SW 1271 (cell line): ENCODE measurements at regions not wholly inside any gene's neighbourhood (a gene's known extent, or its start where the extent isn't known, plus 50 kb on each side); places are given as distances from the start of the nearest gene placed in this dataset.
A peak's percentile ranks its signal among the peaks of the same experiment; 100 is the strongest.
"Not testable (repeated sequence)": the region's sequence is repeated elsewhere in the genome, so short reads cannot be mapped to it uniquely, and the experiment has no call there.

Experiments
- DNase-seq, 2 experiments: peaks; one replicate each; lab custom pipeline; 2025; lab: John Stamatoyannopoulos, UW

GRCh38 chr3:95627697-95628096 is 1186.7 kb upstream of the EPHA6 start:
- no peak for DNase-seq

- no peak for DNase-seq
Observed at GRCh38 chr3:95629802-95630201, 1184.6 kb upstream of the EPHA6 start.

- no peak for DNase-seq
Observed at GRCh38 chr3:95645291-95645690, 1169.1 kb upstream of the EPHA6 start.

GRCh38 chr3:95654570-95655362 is 1159.6 kb upstream of the EPHA6 start:
- DNase-seq = no peak

GRCh38 chr3:95655363-95655986 is 1158.9 kb upstream of the EPHA6 start:
- DNase-seq = no peak

- DNase-seq = no peak
Observed at GRCh38 chr3:95670765-95671164, 1143.6 kb upstream of the EPHA6 start.

GRCh38 chr3:95673215-95673614 is 1141.2 kb upstream of the EPHA6 start:
- DNase-seq = no peak

GRCh38 chr3:95705786-95706418 is 1108.5 kb upstream of the EPHA6 start:
- peak in 1 of 2 experiments; percentile 16 for DNase-seq

GRCh38 chr3:95707268-95707667 is 1107.1 kb upstream of the EPHA6 start:
- no peak for DNase-seq

- DNase-seq = no peak
Observed at GRCh38 chr3:95710684-95711083, 1103.7 kb upstream of the EPHA6 start.

- DNase-seq = no peak
Observed at GRCh38 chr3:95711789-95712188, 1102.6 kb upstream of the EPHA6 start.

GRCh38 chr3:95715128-95715527 is 1099.3 kb upstream of the EPHA6 start:
- DNase-seq = no peak

GRCh38 chr3:95717048-95717447 is 1097.3 kb upstream of the EPHA6 start:
- DNase-seq = no peak

- DNase-seq = no peak
Observed at GRCh38 chr3:95718168-95718567, 1096.2 kb upstream of the EPHA6 start.

- DNase-seq = no peak
Observed at GRCh38 chr3:95719481-95719880, 1094.9 kb upstream of the EPHA6 start.

- no peak for DNase-seq
Observed at GRCh38 chr3:95721938-95722337, 1092.5 kb upstream of the EPHA6 start.

GRCh38 chr3:95725770-95726169 is 1088.6 kb upstream of the EPHA6 start:
- no peak for DNase-seq

GRCh38 chr3:95731753-95732152 is 1082.6 kb upstream of the EPHA6 start:
- DNase-seq = no peak

GRCh38 chr3:95733336-95733735 is 1081.1 kb upstream of the EPHA6 start:
- DNase-seq = no peak

- DNase-seq = no peak
Observed at GRCh38 chr3:95738045-95738444, 1076.3 kb upstream of the EPHA6 start.

- DNase-seq = not testable (repeated sequence)
Observed at GRCh38 chr3:95744896-95745295, 1069.5 kb upstream of the EPHA6 start.

GRCh38 chr3:95750097-95750496 is 1064.3 kb upstream of the EPHA6 start:
- DNase-seq = no peak

GRCh38 chr3:95751509-95751908 is 1062.9 kb upstream of the EPHA6 start:
- no peak for DNase-seq
